H1 (cell line): ENCODE measurements at regions not wholly inside any gene's neighbourhood (a gene's known extent, or its start where the extent isn't known, plus 50 kb on each side); places are given as distances from the start of the nearest gene placed in this dataset.

Experiments used
- CTCF ChIA-PET: fragments of 300-600 bp; sonication (Branson Sonifier 250); formaldehyde crosslinking; loops from one replicate; lab custom pipeline; 2021; ENCODE audit not compliant: partially characterized antibody; lab: Charles Lee
- POLR2A ChIA-PET: fragments of 300-600 bp; sonication (Branson Sonifier 250); formaldehyde crosslinking; loops from one replicate; lab custom pipeline; 2021; ENCODE audit warnings: inconsistent platforms; ENCODE audit not compliant: partially characterized antibody; lab: Charles Lee
- DNase-seq, 2 experiments: peaks; one replicate each; pipeline versions ENCODE4 v3.0.0 to v3.0.0-alpha.2; 2010 to 2022; ENCODE audit warnings: low spot score in 2 of 2, low read depth in 1 of 2, mixed read lengths in 1 of 2
- FAIRE-seq: peaks from 2 replicates; lab custom pipeline; 2011; peaks lifted over from hg19 to GRCh38; lab: Jason Lieb, UNC
- H2AFZ ChIP-seq: 2 replicates; pipeline ENCODE4 v1.8.1; 2012; ENCODE audit warnings: low read length, inconsistent platforms
- H2AK5ac ChIP-seq: 2 replicates; pipeline ENCODE4 v1.6.1; 2013; ENCODE audit warnings: low read depth, low read length
- H2BK120ac ChIP-seq: replicated peaks from 2 replicates; pipeline ENCODE3; 2013; ENCODE audit warnings: low read depth, low read length, inconsistent platforms
- H2BK12ac ChIP-seq: 2 replicates; pipeline ENCODE4 v1.6.1; 2013; ENCODE audit warnings: low read depth, low read length
- H2BK15ac ChIP-seq: 2 replicates; pipeline ENCODE4 v1.6.1; 2013; ENCODE audit warnings: low read length
- H2BK20ac ChIP-seq: 2 replicates; pipeline ENCODE4 v1.6.1; 2013; ENCODE audit warnings: low read length
- H2BK5ac ChIP-seq: 2 replicates; pipeline ENCODE4 v1.6.1; 2013; ENCODE audit warnings: low read depth, low read length
- H3K14ac ChIP-seq: 2 replicates; pipeline ENCODE4 v1.6.1; 2013; ENCODE audit warnings: inconsistent platforms; ENCODE audit not compliant: insufficient read length
- H3K18ac ChIP-seq: 2 replicates; pipeline ENCODE4 v1.6.1; 2013; ENCODE audit warnings: low read length; ENCODE audit errors: extremely low read depth
- H3K23ac ChIP-seq: 2 replicates; pipeline ENCODE4 v1.6.1; 2013; ENCODE audit warnings: inconsistent platforms; ENCODE audit not compliant: insufficient read length
- H3K23me2 ChIP-seq: 2 replicates; pipeline ENCODE4 v1.6.1; 2013; ENCODE audit warnings: low read depth, low read length
- H3K27ac ChIP-seq: 2 replicates; pipeline ENCODE4 v1.6.1; 2011; ENCODE audit warnings: low read depth, low read length, inconsistent platforms
- H3K27me3 ChIP-seq, 4 experiments: replicated peaks in 1 of 4; 1 replicate in 1 of 4; 2 replicates in 3 of 4; pipeline versions ENCODE4 v1.6.1 to v1.8.1; 2011 to 2013; ENCODE audit warnings: low read length in 3 of 4, mild to moderate bottlenecking in 3 of 4, inconsistent platforms in 2 of 4, mixed read lengths in 2 of 4, moderate library complexity in 1 of 4; ENCODE audit not compliant: control insufficient read depth in 3 of 4, insufficient read depth in 3 of 4; ENCODE audit errors: extremely low read depth in 1 of 4
- H3K36me3 ChIP-seq, 4 experiments: 2 replicates each; pipeline versions ENCODE4 v1.6.1 to v1.8.1; 2011 to 2013; ENCODE audit warnings: mild to moderate bottlenecking in 4 of 4, low read length in 3 of 4, moderate library complexity in 2 of 4, control low read depth in 1 of 4, inconsistent platforms in 1 of 4; ENCODE audit not compliant: insufficient read depth in 4 of 4, control insufficient read depth in 2 of 4
- H3K4ac ChIP-seq: replicated peaks from 2 replicates; pipeline ENCODE3; 2013; ENCODE audit warnings: low read length, low read depth, mixed read lengths, inconsistent platforms; ENCODE audit not compliant: insufficient read length
- H3K4me1 ChIP-seq, 4 experiments: replicated peaks in 1 of 4; 1 replicate in 1 of 4; 2 replicates in 3 of 4; pipeline versions ENCODE4 v1.6.1 to v1.8.1; 2011 to 2013; ENCODE audit warnings: low read length in 3 of 4, inconsistent platforms in 2 of 4, mixed read lengths in 1 of 4; ENCODE audit not compliant: insufficient read depth in 4 of 4, control insufficient read depth in 3 of 4
- H3K4me2 ChIP-seq, 2 experiments: 2 replicates each; pipeline versions ENCODE4 v1.6.1 to v1.8.1; 2011 to 2013; ENCODE audit warnings: low read depth in 2 of 2, low read length in 2 of 2, control low read depth in 1 of 2, inconsistent platforms in 1 of 2, mild to moderate bottlenecking in 1 of 2; ENCODE audit not compliant: insufficient read depth in 1 of 2
- H3K4me3 ChIP-seq, 4 experiments: fragments of 200-600, 300-600 bp in 1 of 4; sonication (generic), shearing (Covaris generic), sonication (Bioruptor Twin) in 1 of 4; 2 replicates each; pipeline versions ENCODE4 v1.5.1 to v1.8.1; 2011 to 2016; ENCODE audit warnings: low read length in 4 of 4, low read depth in 3 of 4, control low read depth in 2 of 4, inconsistent platforms in 2 of 4, mild to moderate bottlenecking in 2 of 4, mixed read lengths in 1 of 4, moderate library complexity in 1 of 4; ENCODE audit not compliant: insufficient read depth in 2 of 4; ENCODE audit errors: extremely low read depth in 1 of 4
- H3K56ac ChIP-seq: replicated peaks from 2 replicates; pipeline ENCODE3; 2013; ENCODE audit warnings: low read depth, mild to moderate bottlenecking, mixed read lengths, low read length, inconsistent platforms; ENCODE audit not compliant: insufficient read length
- H3K79me1 ChIP-seq: 2 replicates; pipeline ENCODE4 v1.6.1; 2013; ENCODE audit warnings: low read depth, low read length, control low read depth
- H3K79me2 ChIP-seq, 2 experiments: 2 replicates each; pipeline versions ENCODE4 v1.6.1 to v1.8.1; 2012 to 2013; ENCODE audit warnings: low read length in 2 of 2, mild to moderate bottlenecking in 2 of 2, inconsistent platforms in 1 of 2; ENCODE audit not compliant: insufficient read depth in 2 of 2, control insufficient read depth in 1 of 2
- H3K9ac ChIP-seq, 4 experiments: replicated peaks in 1 of 4; 1 replicate in 1 of 4; 2 replicates in 3 of 4; pipeline versions ENCODE4 v1.6.1 to v1.8.1; 2011 to 2013; ENCODE audit warnings: low read depth in 3 of 4, low read length in 3 of 4, control low read depth in 2 of 4, mild to moderate bottlenecking in 2 of 4, moderate library complexity in 2 of 4, inconsistent platforms in 1 of 4; ENCODE audit errors: extremely low read depth in 1 of 4
- H3K9me3 ChIP-seq, 2 experiments: 2 replicates each; pipeline versions ENCODE4 v1.6.1 to v1.8.1; 2012 to 2013; ENCODE audit warnings: mild to moderate bottlenecking in 2 of 2, moderate library complexity in 2 of 2, control low read depth in 1 of 2, inconsistent platforms in 1 of 2, low read depth in 1 of 2, low read length in 1 of 2, mixed read lengths in 1 of 2; ENCODE audit not compliant: insufficient read depth in 2 of 2
- H4K20me1 ChIP-seq, 2 experiments: replicated peaks in 1 of 2; 2 replicates each; pipeline versions ENCODE3 to v1.8.1; 2011 to 2013; ENCODE audit warnings: inconsistent platforms in 2 of 2, low read length in 2 of 2, mild to moderate bottlenecking in 1 of 2; ENCODE audit not compliant: insufficient read depth in 2 of 2, control insufficient read depth in 1 of 2
- H4K5ac ChIP-seq: 2 replicates; pipeline ENCODE4 v1.6.1; 2013; ENCODE audit warnings: low read length, low read depth, mixed read lengths, inconsistent platforms; ENCODE audit not compliant: insufficient read length
- H4K8ac ChIP-seq: 2 replicates; pipeline ENCODE4 v1.8.0; 2013; ENCODE audit warnings: mild to moderate bottlenecking, moderate library complexity, low read length, inconsistent platforms; ENCODE audit not compliant: insufficient read depth; ENCODE audit errors: extremely low read depth
- H4K91ac ChIP-seq: replicated peaks from 2 replicates; pipeline ENCODE3; 2013; ENCODE audit warnings: low read length, mixed read lengths, inconsistent platforms; ENCODE audit not compliant: insufficient read length
- BRCA1 ChIP-seq: IDR thresholded peaks from 2 replicates; pipeline ENCODE4 v1.6.1; 2012; ENCODE audit warnings: low read depth, low read length, improper control_type of control experiment
- EGR1 ChIP-seq: IDR thresholded peaks from 2 replicates; pipeline ENCODE4 v1.6.1; 2011; ENCODE audit warnings: low read depth, low read length, borderline replicate concordance
- EZH2 ChIP-seq: fragments of 200-600 bp; sonication (generic); IDR thresholded peaks from 2 replicates; pipeline ENCODE4 v1.7.1; 2012; ENCODE audit warnings: low read depth, mild to moderate bottlenecking, moderate library complexity, low read length, inconsistent platforms; ENCODE audit not compliant: severe bottlenecking
- POU5F1 ChIP-seq: IDR thresholded peaks from 2 replicates; pipeline ENCODE4 v1.6.1; 2011; ENCODE audit warnings: low read depth, mild to moderate bottlenecking, low read length, moderate library complexity
- SIN3A ChIP-seq, 2 experiments: IDR thresholded peaks in 1 of 2; conservative IDR thresholded peaks in 1 of 2; 2 replicates each; pipeline ENCODE4 v1.6.1; 2011 to 2012; ENCODE audit warnings: low read length in 2 of 2, improper control_type of control experiment in 1 of 2, low read depth in 1 of 2, mild to moderate bottlenecking in 1 of 2
- TEAD4 ChIP-seq: IDR thresholded peaks from 2 replicates; pipeline ENCODE4 v1.6.1; 2012; ENCODE audit warnings: low read depth, low read length, inconsistent platforms, mixed read lengths
- whole genome bisulfite sequencing, 2 experiments: shearing (Covaris generic) in 1 of 2; methylation state at CpG; one replicate each; pipeline versions ENCODE4 v1.1.6 to v1.1.7; 2013 to 2015; ENCODE audit warnings: low lambda C conversion rate in 2 of 2, mixed read lengths in 2 of 2, inconsistent platforms in 1 of 2, low coverage in 1 of 2, missing lambda C conversion rate in 1 of 2; ENCODE audit not compliant: insufficient replicate concordance in 2 of 2, insufficient coverage in 1 of 2, insufficient read length in 1 of 2; ENCODE audit errors: extremely low coverage in 1 of 2, missing lambda C conversion rate in 1 of 2; 5-methylcytosine and 5-hydroxymethylcytosine counted together
- TF ChIP-seq, protein P1 (sequence below): IDR thresholded peaks from 2 replicates; pipeline ENCODE4 v1.6.1; 2012; ENCODE audit warnings: low read length, inconsistent platforms

GRCh38 chr10:84848967-84849366, 520.6 kb downstream of the CCSER2 start:
- no peaks in the 10 kb centered on the region for H3K36me3 ChIP-seq
- DNase-seq, result no peak
- WGBS, 2 experiments, result 94% methylated on average over 2 of the region's 2 CpGs; no CpG with 5 or more reads in 1 of the 2 experiments
- H3K27me3 ChIP-seq, result no peaks in the 10 kb centered on the region
- H2BK120ac ChIP-seq, result no peak overlapping the region
- H3K79me1 ChIP-seq, result no peaks in the 10 kb centered on the region
- H3K4ac ChIP-seq, result no peak overlapping the region
- no peaks in the 10 kb centered on the region for H3K9me3 ChIP-seq
- no peak overlapping the region for H2AFZ ChIP-seq
- H3K79me2 ChIP-seq, result no peaks in the 10 kb centered on the region
- TF ChIP-seq TEAD4, result no peak
- TF ChIP-seq, protein P1, sequence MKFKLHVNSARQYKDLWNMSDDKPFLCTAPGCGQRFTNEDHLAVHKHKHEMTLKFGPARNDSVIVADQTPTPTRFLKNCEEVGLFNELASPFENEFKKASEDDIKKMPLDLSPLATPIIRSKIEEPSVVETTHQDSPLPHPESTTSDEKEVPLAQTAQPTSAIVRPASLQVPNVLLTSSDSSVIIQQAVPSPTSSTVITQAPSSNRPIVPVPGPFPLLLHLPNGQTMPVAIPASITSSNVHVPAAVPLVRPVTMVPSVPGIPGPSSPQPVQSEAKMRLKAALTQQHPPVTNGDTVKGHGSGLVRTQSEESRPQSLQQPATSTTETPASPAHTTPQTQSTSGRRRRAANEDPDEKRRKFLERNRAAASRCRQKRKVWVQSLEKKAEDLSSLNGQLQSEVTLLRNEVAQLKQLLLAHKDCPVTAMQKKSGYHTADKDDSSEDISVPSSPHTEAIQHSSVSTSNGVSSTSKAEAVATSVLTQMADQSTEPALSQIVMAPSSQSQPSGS, result no peak
- no peak for TF ChIP-seq BRCA1
- no peak for TF ChIP-seq EGR1
- TF ChIP-seq EZH2, result no peak
- TF ChIP-seq POU5F1, result no peak
- TF ChIP-seq SIN3A (conservative IDR thresholded peaks at IDR 0.05 in 1 of 2, IDR thresholded peaks at IDR 0.05 in 1 of 2; ENCODE audit: low read depth in 1 of 2, low read length in 2 of 2), result no peak
- H3K4me2 ChIP-seq, result no peak overlapping the region
- no peak overlapping the region for H2BK15ac ChIP-seq
- H3K23me2 ChIP-seq, result no peaks in the 10 kb centered on the region
- FAIRE-seq, result no peak
- no peak overlapping the region for H3K23ac ChIP-seq
- no peak overlapping the region for H3K18ac ChIP-seq
- no peak overlapping the region for H3K4me3 ChIP-seq
- H3K56ac ChIP-seq, result no peak overlapping the region
- no peak overlapping the region for H4K5ac ChIP-seq
- ChIA-PET POLR2A (no interaction called here), CTCF (no interaction called here)
- H3K9ac ChIP-seq, result no peak overlapping the region
- no peaks in the 10 kb centered on the region for H4K20me1 ChIP-seq
- H3K4me1 ChIP-seq, result peaks cover 0 to 2% (median 0%) of the 10 kb centered on the region in 4 experiments; a peak in 1 of 7 replicates
- no peak overlapping the region for H4K91ac ChIP-seq
- no peak overlapping the region for H3K14ac ChIP-seq
- no peak overlapping the region for H4K8ac ChIP-seq
- H2BK5ac ChIP-seq, result no peak overlapping the region
- H3K27ac ChIP-seq, result no peak overlapping the region
- no peak overlapping the region for H2BK20ac ChIP-seq
- H2BK12ac ChIP-seq, result no peak overlapping the region
- H2AK5ac ChIP-seq, result no peak overlapping the region
